Peyer's patch (tissue), 4 donors: ENCODE measurements at regions not wholly inside any gene's neighbourhood (a gene's known extent, or its start where the extent isn't known, plus 50 kb on each side); places are given as distances from the start of the nearest gene placed in this dataset.

Experiments used
- CTCF ChIP-seq, 6 experiments: fragments of 450-650 bp in 4 of 6; fragments of 200-600 bp in 2 of 6; sonication (generic) in 1 of 6; IDR thresholded peaks; one replicate each; pipeline ENCODE4 v1.5.1; 2017 to 2019; ENCODE audit warnings: antibody characterized with exemption in 6 of 6, mild to moderate bottlenecking in 3 of 6, moderate library complexity in 1 of 6
- POLR2A ChIP-seq, 2 donors: fragments of 450-650 bp; IDR thresholded peaks; one replicate each; pipeline ENCODE4 v1.5.1; 2017; ENCODE audit warnings: antibody characterized with exemption in 2 of 2, mild to moderate bottlenecking in 2 of 2, moderate library complexity in 2 of 2

DNA sequence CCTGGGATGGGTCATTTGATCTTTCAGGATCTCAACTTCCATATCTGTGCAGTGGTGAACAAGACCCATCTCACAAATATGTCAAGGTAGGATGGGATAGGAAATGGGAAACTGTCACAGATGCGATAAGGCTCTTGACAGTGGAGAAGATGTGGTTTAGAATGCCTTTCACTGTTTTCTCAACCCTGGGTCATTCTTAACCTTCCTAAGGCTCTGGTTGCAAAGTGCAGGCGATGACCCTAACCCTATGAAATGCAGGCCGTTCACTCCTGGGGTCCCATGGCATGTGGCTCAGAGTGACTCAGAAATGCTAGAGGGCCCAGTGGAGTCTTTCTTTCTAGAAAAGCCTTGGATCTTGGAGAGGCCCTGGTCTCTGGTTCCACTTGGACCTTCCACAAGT is 61.7 kb downstream of the FOXA2 start:
- TF ChIP-seq CTCF (IDR thresholded peaks at IDR 0.05) (no peak), POLR2A (IDR thresholded peaks at IDR 0.05) (no peak)
